Retinal pigment epithelial cell (primary cell): ENCODE measurements at regions not wholly inside any gene's neighbourhood (a gene's known extent, or its start where the extent isn't known, plus 50 kb on each side); places are given as distances from the start of the nearest gene placed in this dataset.

Experiments used
- DNase-seq: peaks from one replicate; pipeline ENCODE4 v3.0.0-alpha.2; 2010; ENCODE audit warnings: low read depth
- H3K4me3 ChIP-seq: 2 replicates; pipeline ENCODE4 v1.5.1; 2011; ENCODE audit warnings: mild to moderate bottlenecking, low read length, control low read depth, moderate library complexity
- CTCF ChIP-seq: conservative IDR thresholded peaks from 2 replicates; pipeline ENCODE4 v1.5.1; 2011; ENCODE audit warnings: low read depth, low read length, control low read depth, inconsistent platforms

- no peak overlapping the region for H3K4me3 ChIP-seq
- DNase-seq, result no peak
- no peak for TF ChIP-seq CTCF
Measured at GRCh38 chr15:39298271-39298962, 282.5 kb upstream of the THBS1 start.

GRCh38 chr15:39299486-39300267 lies 281.2 kb upstream of the THBS1 start:
- no peak for DNase-seq

GRCh38 chr15:39300451-39301153 lies 280.3 kb upstream of the THBS1 start:
- no peak overlapping the region for H3K4me3 ChIP-seq
- no peak for TF ChIP-seq CTCF
- DNase-seq, result peak; percentile 61

More at GRCh38 chr15:39299486-39300267, 281.2 kb upstream of the THBS1 start:
- no peak overlapping the region for H3K4me3 ChIP-seq
- no peak for TF ChIP-seq CTCF

- no peak overlapping the region for H3K4me3 ChIP-seq
- no peak for DNase-seq
- TF ChIP-seq CTCF, result no peak
Measured at GRCh38 chr15:39301589-39301999, 279.3 kb upstream of the THBS1 start.

GRCh38 chr15:39302936-39303335 lies 277.9 kb upstream of the THBS1 start:
- no peak overlapping the region for H3K4me3 ChIP-seq
- TF ChIP-seq CTCF, result no peak
- no peak for DNase-seq

- TF ChIP-seq CTCF, result no peak
- no peak for DNase-seq
Measured at GRCh38 chr15:39304201-39304841, 276.6 kb upstream of the THBS1 start.

More at GRCh38 chr15:39304201-39304841, 276.6 kb upstream of the THBS1 start:
- H3K4me3 ChIP-seq, result no peak overlapping the region
